Common myeloid progenitor, CD34-positive (primary cell): ENCODE measurements at regions not wholly inside any gene's neighbourhood (a gene's known extent, or its start where the extent isn't known, plus 50 kb on each side); places are given as distances from the start of the nearest gene placed in this dataset.
"Not testable (repeated sequence)": the region's sequence is repeated elsewhere in the genome, so short reads cannot be mapped to it uniquely, and the experiment has no call there.

ENCODE experiments used
- CTCF ChIA-PET: fragments of 350-600 bp; sonication (Branson Sonifier 250); formaldehyde crosslinking; loops from one replicate; lab custom pipeline; 2021; ENCODE audit warnings: antibody characterized with exemption; lab: Charles Lee
- POLR2A ChIA-PET: fragments of 350-600 bp; sonication (Branson Sonifier 250); formaldehyde crosslinking; loops from one replicate; lab custom pipeline; 2021; ENCODE audit warnings: antibody characterized with exemption; lab: Charles Lee
- DNase-seq, 3 donors: peaks; one replicate each; pipeline versions ENCODE4 v3.0.0 to v3.0.0-alpha.2; 2013
- H3K27ac ChIP-seq, 2 experiments: 1 replicate in 1 of 2; 2 replicates in 1 of 2; pipeline ENCODE4 v1.7.0; 2013; ENCODE audit warnings: inconsistent platforms in 2 of 2, low read length in 2 of 2, mild to moderate bottlenecking in 2 of 2, low read depth in 1 of 2, moderate library complexity in 1 of 2; ENCODE audit not compliant: severe bottlenecking in 2 of 2, insufficient read depth in 1 of 2, poor library complexity in 1 of 2
- H3K27me3 ChIP-seq, 5 experiments: replicated peaks in 2 of 5; 1 replicate in 3 of 5; 2 replicates in 2 of 5; pipeline versions ENCODE4 v1.6.1 to v1.7.0; 2013; ENCODE audit warnings: low read length in 4 of 5, mild to moderate bottlenecking in 2 of 5, moderate library complexity in 2 of 5, inconsistent platforms in 1 of 5; ENCODE audit not compliant: insufficient read depth in 5 of 5, control insufficient read depth in 4 of 5
- H3K36me3 ChIP-seq, 4 experiments: 1 replicate in 2 of 4; 2 replicates in 2 of 4; pipeline versions ENCODE4 v1.6.1 to v1.7.0; 2013; ENCODE audit warnings: low read length in 3 of 4, control low read depth in 1 of 4, mild to moderate bottlenecking in 1 of 4; ENCODE audit not compliant: control insufficient read depth in 4 of 4, insufficient read depth in 4 of 4
- H3K4me1 ChIP-seq, 4 experiments: 1 replicate in 3 of 4; 2 replicates in 1 of 4; pipeline versions ENCODE4 v1.6.1 to v1.7.1; 2013; ENCODE audit warnings: low read length in 3 of 4, mild to moderate bottlenecking in 3 of 4, control low read depth in 1 of 4, inconsistent platforms in 1 of 4, moderate library complexity in 1 of 4; ENCODE audit not compliant: control insufficient read depth in 4 of 4, insufficient read depth in 4 of 4; ENCODE audit errors: control extremely low read depth in 1 of 4
- H3K4me3 ChIP-seq, 7 experiments: 1 replicate in 4 of 7; 2 replicates in 3 of 7; pipeline versions ENCODE4 v1.5.1 to v1.7.0; 2013; ENCODE audit warnings: mild to moderate bottlenecking in 7 of 7, low read length in 6 of 7, moderate library complexity in 6 of 7, inconsistent platforms in 2 of 7, low read depth in 2 of 7, control low read depth in 1 of 7; ENCODE audit not compliant: insufficient read depth in 4 of 7, control insufficient read depth in 1 of 7; ENCODE audit errors: extremely low read depth in 1 of 7
- H3K9me3 ChIP-seq, 5 experiments: 1 replicate in 4 of 5; 2 replicates in 1 of 5; pipeline versions ENCODE4 v1.6.1 to v1.7.1; 2013; ENCODE audit warnings: low read length in 4 of 5, mild to moderate bottlenecking in 2 of 5, inconsistent platforms in 1 of 5, low read depth in 1 of 5, moderate library complexity in 1 of 5; ENCODE audit not compliant: control insufficient read depth in 4 of 5, insufficient read depth in 2 of 5; ENCODE audit errors: control extremely low read depth in 1 of 5
- WGBS: methylation state at CpG from one replicate; pipeline ENCODE4 v1.1.5; 2013; ENCODE audit not compliant: insufficient coverage; 5-methylcytosine and 5-hydroxymethylcytosine counted together

DNA sequence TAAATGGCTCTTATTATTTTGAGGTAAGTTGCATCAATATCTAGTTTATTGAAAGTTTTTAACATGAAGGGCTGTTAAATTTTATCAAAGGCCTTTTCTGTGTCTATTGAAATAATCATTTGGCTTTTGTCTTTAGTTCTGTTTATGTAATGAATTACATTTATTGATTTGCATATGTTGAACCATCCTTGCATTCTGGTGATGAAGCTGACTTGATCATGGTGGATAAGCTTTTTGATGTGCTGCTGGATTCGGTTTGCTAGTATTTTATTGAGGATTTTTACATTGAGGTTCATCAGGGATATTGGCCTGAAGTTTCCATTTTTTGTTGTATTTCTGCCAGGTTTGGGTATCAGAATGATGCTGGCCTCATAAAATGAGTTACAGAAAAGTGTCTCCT is 691.5 kb upstream of the B3GALT2 start:
- peak in 2 of 3 donors; percentile 1 to 6 for DNase-seq
- H3K27me3 ChIP-seq, H3K27ac ChIP-seq, H3K4me3 ChIP-seq, CTCF ChIA-PET, H3K9me3 ChIP-seq, H3K36me3 ChIP-seq, POLR2A ChIA-PET, H3K4me1 ChIP-seq: not testable (repeated sequence)
- 100% methylated on average over 1 of the region's 1 CpG for WGBS

DNA sequence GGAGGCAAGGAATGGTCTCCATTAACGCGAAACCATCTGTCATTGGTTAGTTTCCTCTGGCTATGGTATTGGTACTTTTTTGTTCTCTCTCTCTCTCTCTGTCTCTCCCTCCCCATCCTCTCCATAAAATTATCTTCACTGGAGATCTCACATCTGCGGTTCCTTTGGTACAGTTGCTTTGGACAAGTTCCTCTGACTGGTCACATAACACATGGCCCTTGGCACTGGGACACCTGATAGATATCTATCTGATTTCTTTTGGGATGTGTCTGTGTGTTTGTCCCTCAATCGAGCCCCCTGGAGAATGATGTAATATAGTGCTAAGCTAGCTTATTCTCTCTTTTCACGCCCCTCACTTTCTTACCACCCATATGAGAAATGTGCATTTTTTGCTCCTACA is 682.0 kb upstream of the B3GALT2 start:
- Histone ChIP-seq H3K27ac (no peak overlapping the region), H3K27me3 (no peaks in the 10 kb centered on the region), H3K4me1 (no peaks in the 10 kb centered on the region), H3K4me3 (no peak overlapping the region), H3K36me3 (no peaks in the 10 kb centered on the region), H3K9me3 (no peaks in the 10 kb centered on the region)
- POLR2A ChIA-PET, result no interaction called here
- DNase-seq, result no peak
- 90% methylated on average over 2 of the region's 5 CpGs for WGBS
- CTCF ChIA-PET, result no interaction called here

DNA sequence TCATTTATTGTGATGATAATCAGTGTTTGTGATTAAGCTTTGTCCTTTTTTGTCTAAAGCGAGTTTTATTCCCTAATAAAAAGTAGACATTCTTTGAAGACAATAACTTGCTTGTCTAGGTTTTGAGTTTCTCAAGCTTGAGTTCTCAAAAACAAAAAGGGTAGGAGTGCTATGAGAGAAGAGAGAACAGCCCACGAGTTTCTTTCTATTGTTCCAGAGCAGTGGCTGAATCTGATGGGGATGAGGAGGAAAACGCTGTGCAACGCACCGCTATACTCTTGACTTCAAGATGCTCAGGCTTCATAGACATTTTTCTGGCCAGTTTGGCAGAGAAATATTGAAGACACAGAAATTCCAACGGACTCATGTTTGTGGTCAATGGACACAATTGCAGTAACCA is 669.8 kb upstream of the B3GALT2 start:
- WGBS, result 98% methylated on average over 5 of the region's 6 CpGs

DNA sequence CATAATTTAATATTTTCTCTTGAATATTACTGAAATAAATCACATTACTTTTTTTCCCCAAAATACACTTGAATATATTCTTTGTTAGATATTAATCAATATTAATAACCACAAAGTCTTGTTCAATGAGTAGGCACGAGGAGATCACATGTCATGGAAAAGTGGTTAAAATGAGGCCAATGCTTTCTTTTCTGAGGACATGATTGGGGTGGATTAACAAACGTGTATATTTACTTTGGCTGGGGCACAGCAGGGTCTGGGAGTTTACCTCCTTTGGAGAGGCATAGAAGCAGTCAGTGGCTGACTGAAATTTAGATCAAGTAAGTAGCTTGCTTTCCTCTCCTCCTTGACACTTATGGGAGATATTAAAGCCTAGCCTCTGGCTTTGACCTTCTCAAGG is 664.3 kb upstream of the B3GALT2 start:
- CTCF ChIA-PET, result no interaction called here
- WGBS, result 100% methylated on average over 2 of the region's 2 CpGs
- H3K9me3 ChIP-seq, result no peaks in the 10 kb centered on the region
- POLR2A ChIA-PET, result no interaction called here
- H3K4me1 ChIP-seq, result no peaks in the 10 kb centered on the region
- H3K36me3 ChIP-seq, result no peaks in the 10 kb centered on the region
- no peak overlapping the region for H3K4me3 ChIP-seq
- H3K27ac ChIP-seq, result no peak overlapping the region
- H3K27me3 ChIP-seq, result no peaks in the 10 kb centered on the region
- DNase-seq, result no peak

More for the DNA sequence above, 669.8 kb upstream of the B3GALT2 start:
- DNase-seq, result no peak
- Histone ChIP-seq H3K9me3 (no peaks in the 10 kb centered on the region), H3K36me3 (no peaks in the 10 kb centered on the region), H3K27me3 (no peaks in the 10 kb centered on the region), H3K4me1 (no peaks in the 10 kb centered on the region), H3K4me3 (no peak overlapping the region), H3K27ac (no peak overlapping the region)
- POLR2A ChIA-PET, result no interaction called here
- CTCF ChIA-PET, result no interaction called here

DNA sequence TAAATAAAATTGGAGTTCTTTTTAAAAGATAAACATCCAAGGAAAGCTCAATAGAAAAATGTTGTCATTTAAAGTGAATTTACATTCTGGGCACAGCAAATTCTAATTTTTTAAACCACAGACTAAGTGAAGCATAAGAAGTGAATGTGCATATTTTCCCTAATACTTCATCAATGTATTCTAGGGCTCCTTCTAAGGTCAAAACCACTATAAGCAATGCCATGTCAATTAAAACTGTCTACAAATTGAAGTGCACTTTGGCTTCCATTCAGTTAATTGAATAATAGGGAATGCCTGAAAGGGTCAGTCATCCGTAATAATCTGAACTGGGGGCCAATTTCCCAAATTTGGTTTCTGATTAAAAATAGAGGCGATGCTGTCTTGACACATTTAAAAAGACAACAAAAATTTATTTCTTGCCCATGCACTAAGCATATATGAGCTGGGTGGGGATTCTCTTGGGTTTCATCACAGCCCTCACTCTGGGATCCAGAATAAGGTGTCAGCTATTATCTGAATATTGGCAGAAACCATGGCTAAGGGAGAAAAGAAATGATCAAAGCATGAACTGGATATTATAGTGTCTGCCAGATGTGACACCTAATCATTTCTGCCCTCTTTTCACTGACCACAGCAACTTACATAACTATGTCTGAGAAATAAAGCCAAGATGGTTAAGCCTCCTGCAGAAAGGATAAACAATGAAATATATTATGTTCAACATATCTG is 660.6 kb upstream of the B3GALT2 start:
- no peak overlapping the region for H3K27ac ChIP-seq
- H3K36me3 ChIP-seq, result no peaks in the 10 kb centered on the region
- H3K9me3 ChIP-seq, result no peaks in the 10 kb centered on the region
- H3K4me3 ChIP-seq, result no peak overlapping the region
- ChIA-PET CTCF (no interaction called here), POLR2A (no interaction called here)
- no CpG with 5 or more reads among the region's 2 CpGs for WGBS
- no peaks in the 10 kb centered on the region for H3K27me3 ChIP-seq
- no peak for DNase-seq
- no peaks in the 10 kb centered on the region for H3K4me1 ChIP-seq

DNA sequence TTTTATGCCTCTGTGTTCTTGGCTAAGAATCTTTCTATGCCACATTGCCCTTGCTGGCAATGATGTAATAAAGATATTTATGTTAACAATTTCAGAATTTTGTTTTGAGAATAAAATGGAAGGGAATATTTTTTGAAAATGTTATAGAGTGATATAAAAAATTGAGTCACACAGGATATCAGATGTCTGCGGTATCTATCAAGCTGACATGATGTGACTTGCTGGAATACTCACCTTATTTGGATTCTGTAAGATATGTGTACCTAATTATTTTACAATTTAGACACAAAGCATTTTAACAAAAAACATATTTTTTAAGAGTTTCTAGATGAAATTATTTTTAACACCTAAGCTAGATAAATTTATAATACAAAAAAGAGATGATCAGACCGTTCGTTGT is 660.0 kb upstream of the B3GALT2 start:
- POLR2A ChIA-PET, result no interaction called here
- DNase-seq, result no peak

DNA sequence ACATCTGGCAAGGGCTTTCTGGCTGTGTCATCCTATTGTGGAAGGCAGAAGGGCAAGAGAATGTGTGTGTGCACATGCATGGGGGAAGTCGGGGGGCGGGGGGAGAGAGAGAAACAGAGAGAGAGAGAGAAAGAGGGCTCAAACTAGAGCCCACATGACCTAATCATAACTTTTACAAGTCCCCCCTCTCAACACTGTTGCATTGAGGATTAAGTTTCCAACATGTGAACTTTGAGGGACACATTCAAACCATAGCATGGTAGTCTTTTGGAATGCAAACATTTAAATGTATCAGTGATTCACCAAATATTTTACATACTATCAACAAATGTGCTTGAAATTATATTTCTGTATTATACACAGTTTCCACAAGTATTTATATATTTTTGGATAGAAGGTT is 655.4 kb upstream of the B3GALT2 start:
- CTCF ChIA-PET, result no interaction called here
- WGBS, result no CpG with 5 or more reads among the region's 2 CpGs
- POLR2A ChIA-PET, result no interaction called here
- Histone ChIP-seq H3K27me3 (no peaks in the 10 kb centered on the region), H3K4me3 (no peak overlapping the region), H3K4me1 (no peaks in the 10 kb centered on the region), H3K27ac (no peak overlapping the region), H3K36me3 (no peaks in the 10 kb centered on the region), H3K9me3 (no peaks in the 10 kb centered on the region)
- DNase-seq, result no peak

More for the DNA sequence above, 660.0 kb upstream of the B3GALT2 start:
- WGBS, result no CpG with 5 or more reads among the region's 3 CpGs
- no peaks in the 10 kb centered on the region for H3K36me3 ChIP-seq
- H3K4me3 ChIP-seq, result no peak overlapping the region
- CTCF ChIA-PET, result no interaction called here
- H3K9me3 ChIP-seq, result no peaks in the 10 kb centered on the region
- no peak overlapping the region for H3K27ac ChIP-seq
- no peaks in the 10 kb centered on the region for H3K4me1 ChIP-seq
- H3K27me3 ChIP-seq, result no peaks in the 10 kb centered on the region
